K562 (cell line): ENCODE measurements at regions not wholly inside any gene's neighbourhood (a gene's known extent, or its start where the extent isn't known, plus 50 kb on each side); places are given as distances from the start of the nearest gene placed in this dataset.

Experiments
- ATAC-seq: fragments of 200-7000 bp; cut with Tn5 transposase; 3 replicates; pipeline ENCODE4 v1.9.1; 2020; ENCODE audit warnings: moderate library complexity
- BruUV-seq: library from RNA; stranded (reverse); fragments of 400-500 nt; replicated peaks from 2 replicates; lab custom pipeline; 2021; lab: Mats Ljungman, UMichigan
- CTCF ChIA-PET: fragments of 300-600 bp; formaldehyde crosslinking; extraction: SDS; loops from one replicate; lab custom pipeline; 2021; ENCODE audit warnings: low intra/inter-chr PET ratio; lab: Yijun Ruan, JAX
- POLR2A ChIA-PET: fragments of 300-600, 350-650 bp; sonication (Branson Sonifier 250); formaldehyde crosslinking; extraction: SDS; loops from one replicate; lab custom pipeline; 2021; ENCODE audit warnings: antibody characterized with exemption, inconsistent platforms; lab: Yijun Ruan, JAX
- DNase-seq, 4 experiments: peaks; one replicate each; pipeline versions ENCODE4 v3.0.0 to v3.0.0-alpha.2; 2011 to 2018; ENCODE audit warnings: low spot score in 3 of 4, mixed read lengths in 3 of 4; ENCODE audit errors: extremely low read depth in 1 of 4
- FAIRE-seq: peaks from 2 replicates; lab custom pipeline; 2011; peaks lifted over from hg19 to GRCh38; lab: Jason Lieb, UNC
- H2AFZ ChIP-seq: 2 replicates; pipeline ENCODE4 v1.6.0; 2011; ENCODE audit warnings: low read depth, low read length, control low read depth, inconsistent platforms
- H3K27ac ChIP-seq: fragments of 200-600 bp; 3 replicates; pipeline ENCODE4 v1.8.0; 2011; ENCODE audit warnings: low read depth, mild to moderate bottlenecking, control low read depth, inconsistent platforms, low read length, moderate library complexity, mixed read lengths; ENCODE audit errors: extremely low read depth
- H3K27me3 ChIP-seq, 2 experiments: fragments of 300-600 bp in 1 of 2; 2 replicates in 1 of 2; 3 replicates in 1 of 2; pipeline versions ENCODE4 v1.6.0 to v1.8.0; 2011; ENCODE audit warnings: inconsistent platforms in 2 of 2, low read length in 2 of 2, mild to moderate bottlenecking in 1 of 2, mixed read lengths in 1 of 2, moderate library complexity in 1 of 2; ENCODE audit not compliant: control insufficient read depth in 2 of 2, insufficient read depth in 2 of 2
- H3K36me3 ChIP-seq: fragments of 300-600 bp; 3 replicates; pipeline ENCODE4 v1.8.0; 2011; ENCODE audit warnings: mild to moderate bottlenecking, low read length, inconsistent platforms; ENCODE audit not compliant: control insufficient read depth, insufficient read depth
- H3K4me1 ChIP-seq, 2 experiments: fragments of 200-600 bp in 1 of 2; replicated peaks in 1 of 2; 2 replicates in 1 of 2; 3 replicates in 1 of 2; pipeline versions ENCODE4 v1.5.1 to v1.8.0; 2011; ENCODE audit warnings: inconsistent platforms in 2 of 2, low read length in 2 of 2, mild to moderate bottlenecking in 1 of 2, mixed read lengths in 1 of 2, moderate library complexity in 1 of 2; ENCODE audit not compliant: control insufficient read depth in 2 of 2, insufficient read depth in 2 of 2
- H3K4me2 ChIP-seq: 2 replicates; pipeline ENCODE4 v1.6.1; 2011; ENCODE audit warnings: low read length, control low read depth, inconsistent platforms, mixed read lengths; ENCODE audit not compliant: insufficient read depth
- H3K4me3 ChIP-seq: fragments of 200-600 bp; sonication (generic), shearing (Covaris generic); 2 replicates; pipeline ENCODE4 v1.5.1; 2016; ENCODE audit warnings: control low read depth, inconsistent platforms
- H3K79me2 ChIP-seq: fragments of 200-600 bp; 3 replicates; pipeline ENCODE4 v1.8.0; 2011; ENCODE audit warnings: low read length, inconsistent platforms; ENCODE audit not compliant: control insufficient read depth, insufficient read depth
- H3K9ac ChIP-seq, 2 experiments: 2 replicates each; pipeline versions ENCODE4 v1.6.0 to v1.6.1; 2011; ENCODE audit warnings: low read depth in 2 of 2, low read length in 2 of 2, control low read depth in 1 of 2, inconsistent platforms in 1 of 2, mild to moderate bottlenecking in 1 of 2, mixed read lengths in 1 of 2; ENCODE audit not compliant: insufficient read depth in 1 of 2
- H3K9me1 ChIP-seq: one replicate; pipeline ENCODE4 v1.6.0; 2011; ENCODE audit warnings: inconsistent platforms, mild to moderate bottlenecking, low read length, moderate library complexity; ENCODE audit not compliant: control insufficient read depth, insufficient read depth
- H3K9me3 ChIP-seq: replicated peaks from 2 replicates; pipeline ENCODE4 v1.5.1; 2011; ENCODE audit warnings: low read depth, low read length, inconsistent platforms; ENCODE audit not compliant: control insufficient read depth, insufficient read depth
- H4K20me1 ChIP-seq: replicated peaks from 2 replicates; pipeline ENCODE4 v1.6.1; 2011; ENCODE audit warnings: low read length, inconsistent platforms, mixed read lengths; ENCODE audit not compliant: control insufficient read depth, insufficient read depth
- BCL6 ChIP-seq: fragments of 250-450 bp; sonication (Bioruptor Pico); IDR thresholded peaks from 2 replicates; pipeline ENCODE4 v1.4.0; 2020
- BRD9 ChIP-seq: fragments of 450-650 bp; IDR thresholded peaks from 2 replicates; pipeline ENCODE4 v1.6.1; 2018; ENCODE audit warnings: low read depth; ENCODE audit not compliant: partially characterized antibody
- CHCHD3 ChIP-seq: fragments of 250-450 bp; sonication (Bioruptor Pico); IDR thresholded peaks from 2 replicates; pipeline ENCODE4 v2.1.2; 2022; ENCODE audit warnings: mild to moderate bottlenecking
- ETV1 ChIP-seq: fragments of 450-650 bp; conservative IDR thresholded peaks from 2 replicates; pipeline ENCODE4 v1.6.1; 2016; ENCODE audit warnings: missing genetic modification characterization, control low read depth, low read depth, missing compliant biosample characterization
- FIP1L1 ChIP-seq: fragments of 200-400 bp; formaldehyde crosslinking; IDR thresholded peaks from 2 replicates; pipeline ENCODE4 v1.6.1; 2018; ENCODE audit warnings: mild to moderate bottlenecking, low read depth, low read length; ENCODE audit not compliant: poor library complexity, severe bottlenecking
- FOXA1 ChIP-seq: fragments of 450-650 bp; IDR thresholded peaks from 2 replicates; pipeline ENCODE4 v1.6.1; 2016; ENCODE audit warnings: mild to moderate bottlenecking, borderline replicate concordance
- FOXK2 ChIP-seq, 2 experiments: fragments of 450-650 bp; IDR thresholded peaks in 1 of 2; conservative IDR thresholded peaks in 1 of 2; 2 replicates each; pipeline ENCODE4 v1.6.1; 2016; ENCODE audit warnings: low read depth in 2 of 2, mild to moderate bottlenecking in 1 of 2
- GATAD2A ChIP-seq: fragments of 450-650 bp; IDR thresholded peaks from 2 replicates; pipeline ENCODE4 v1.6.1; 2017
- HDGF ChIP-seq: fragments of 450-650 bp; IDR thresholded peaks from 2 replicates; pipeline ENCODE4 v1.6.1; 2016
- HMGN3 ChIP-seq: IDR thresholded peaks from 2 replicates; pipeline ENCODE4 v1.6.1; 2011; ENCODE audit warnings: borderline replicate concordance, low read depth, mild to moderate bottlenecking, mixed read lengths, low read length; ENCODE audit not compliant: insufficient read length; ENCODE audit errors: extremely low read depth
- HOMEZ ChIP-seq: fragments of 250-450 bp; sonication (Bioruptor Pico); IDR thresholded peaks from 2 replicates; pipeline ENCODE4 v1.4.0; 2020; ENCODE audit warnings: mild to moderate bottlenecking, moderate library complexity
- KLF13 ChIP-seq: fragments of 450-650 bp; IDR thresholded peaks from 2 replicates; pipeline ENCODE4 v1.6.1; 2016; ENCODE audit warnings: missing genetic modification characterization, low read depth, mild to moderate bottlenecking, missing compliant biosample characterization, moderate library complexity, borderline replicate concordance
- RAD21 ChIP-seq, 2 experiments: fragments of 250-450 bp in 1 of 2; fragments of 450-650 bp in 1 of 2; sonication (Bioruptor Pico) in 1 of 2; formaldehyde crosslinking in 1 of 2; IDR thresholded peaks in 1 of 2; conservative IDR thresholded peaks in 1 of 2; 2 replicates each; pipeline versions ENCODE4 v1.4.0 to v1.8.0; 2020 to 2022; ENCODE audit warnings: mild to moderate bottlenecking in 2 of 2, moderate library complexity in 1 of 2
- ZBTB9 ChIP-seq: fragments of 450-650 bp; formaldehyde crosslinking; IDR thresholded peaks from 2 replicates; pipeline ENCODE4 v1.4.0; 2020; ENCODE audit warnings: mild to moderate bottlenecking, moderate library complexity
- ZKSCAN8 ChIP-seq: fragments of 200-800 bp; sonication (Bioruptor generic); IDR thresholded peaks from 2 replicates; pipeline ENCODE4 v1.6.1; 2016; ENCODE audit warnings: missing genetic modification characterization, missing compliant biosample characterization
- WGBS: fragments of 100-300 bp; shearing (Covaris generic); methylation state at CpG from one replicate; pipeline ENCODE4 v1.1.6; 2016; ENCODE audit warnings: low coverage, mixed read lengths; ENCODE audit not compliant: insufficient coverage; ENCODE audit errors: missing lambda C conversion rate; 5-methylcytosine and 5-hydroxymethylcytosine counted together
- in situ Hi-C: fragments of 300-500 bp; cut with MboI; formaldehyde crosslinking; loops from 4 replicates; pipeline ENCODE4 v1.15.0; 2018; ENCODE audit warnings: inconsistent platforms, mixed read lengths
- intact Hi-C: fragments of 100-400 bp; cut with micrococcal nuclease; formaldehyde crosslinking; loops from 2 replicates; pipeline ENCODE4 v1.14.2; 2022
- TF ChIP-seq, protein P1 (sequence below): fragments of 450-650 bp; formaldehyde crosslinking; IDR thresholded peaks from 2 replicates; pipeline ENCODE4 v1.4.0; 2020; ENCODE audit warnings: mild to moderate bottlenecking, mixed read lengths

- TF ChIP-seq, protein P1, sequence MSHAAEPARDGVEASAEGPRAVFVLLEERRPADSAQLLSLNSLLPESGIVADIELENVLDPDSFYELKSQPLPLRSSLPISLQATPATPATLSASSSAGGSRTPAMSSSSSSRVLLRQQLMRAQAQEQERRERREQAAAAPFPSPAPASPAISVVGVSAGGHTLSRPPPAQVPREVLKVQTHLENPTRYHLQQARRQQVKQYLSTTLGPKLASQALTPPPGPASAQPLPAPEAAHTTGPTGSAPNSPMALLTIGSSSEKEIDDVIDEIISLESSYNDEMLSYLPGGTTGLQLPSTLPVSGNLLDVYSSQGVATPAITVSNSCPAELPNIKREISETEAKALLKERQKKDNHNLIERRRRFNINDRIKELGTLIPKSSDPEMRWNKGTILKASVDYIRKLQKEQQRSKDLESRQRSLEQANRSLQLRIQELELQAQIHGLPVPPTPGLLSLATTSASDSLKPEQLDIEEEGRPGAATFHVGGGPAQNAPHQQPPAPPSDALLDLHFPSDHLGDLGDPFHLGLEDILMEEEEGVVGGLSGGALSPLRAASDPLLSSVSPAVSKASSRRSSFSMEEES (CRISPR knock-in tag) = no peak
These were observed 54.4 kb upstream of the TMPRSS2 start (continued) for GRCh38 chr21:41562101-41563000.

DNA sequence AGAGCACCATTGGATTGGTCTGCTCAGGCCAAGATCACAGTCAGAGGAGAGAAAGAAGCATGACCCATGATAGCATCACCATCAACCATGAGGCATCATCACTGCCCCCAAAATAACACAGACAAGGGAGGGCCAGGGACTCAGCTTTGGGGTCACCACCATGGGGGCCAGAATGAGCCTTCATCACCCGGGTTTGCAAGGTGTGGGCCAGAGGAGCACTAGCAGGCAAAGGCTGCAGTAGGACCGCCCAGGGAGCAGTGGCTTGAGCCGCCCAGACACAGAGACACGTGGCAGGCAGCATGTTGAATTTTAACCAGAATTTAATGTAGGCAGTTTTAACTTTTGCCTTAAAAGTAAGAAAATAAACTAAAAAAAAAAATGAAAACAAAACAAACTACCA is 53.7 kb upstream of the TMPRSS2 start:
- in situ Hi-C loops (no loop called here), intact Hi-C loops (no loop called here)
- H3K9me3 ChIP-seq = no peaks in the 10 kb centered on the region
- no peaks in the 10 kb centered on the region for H4K20me1 ChIP-seq
- no peak overlapping the region for H3K27ac ChIP-seq
- FAIRE-seq = no peak
- no peaks in the 10 kb centered on the region for H3K9me1 ChIP-seq
- H3K27me3 ChIP-seq = peaks cover 5 to 41% of the 10 kb centered on the region in 2 experiments
- no peak overlapping the region for H2AFZ ChIP-seq
- 0% methylated on average over 4 of the region's 4 CpGs for WGBS
- no TSS peak for BruUV-seq
- H3K4me2 ChIP-seq = no peak overlapping the region
- no peak for DNase-seq
- ATAC-seq = no peak
- no peak overlapping the region; a peak in 1 of 4 replicates for H3K9ac ChIP-seq
- H3K79me2 ChIP-seq = no peaks in the 10 kb centered on the region
- ChIA-PET POLR2A (no interaction called here), CTCF (no interaction called here)
- H3K4me1 ChIP-seq = no peaks in the 10 kb centered on the region
- H3K4me3 ChIP-seq = no peak overlapping the region
- H3K36me3 ChIP-seq = no peaks in the 10 kb centered on the region
- TF ChIP-seq ETV1 (tag) = no peak
- no peak for TF ChIP-seq GATAD2A
- TF ChIP-seq CHCHD3 = no peak
- TF ChIP-seq BRD9 = no peak
- no peak for TF ChIP-seq HMGN3
- no peak for TF ChIP-seq FIP1L1
- TF ChIP-seq ZKSCAN8 (CRISPR knock-in tag) = no peak
- no peak for TF ChIP-seq HDGF
- no peak for TF ChIP-seq BCL6
- no peak for TF ChIP-seq ZBTB9 (CRISPR knock-in tag)
- no peak for TF ChIP-seq HOMEZ (CRISPR knock-in tag)
- no peak for TF ChIP-seq FOXA1
- TF ChIP-seq FOXK2 (conservative IDR thresholded peaks at IDR 0.05 in 1 of 2, IDR thresholded peaks at IDR 0.05 in 1 of 2; ENCODE audit: low read depth in 2 of 2) = no peak
- TF ChIP-seq KLF13 (tag) = no peak
- no peak for TF ChIP-seq RAD21 (CRISPR knock-in tag; conservative IDR thresholded peaks at IDR 0.05 in 1 of 2, IDR thresholded peaks at IDR 0.05 in 1 of 2)
